ENCODE measurements at regions not wholly inside any gene's neighbourhood (a gene's known extent, or its start where the extent isn't known, plus 50 kb on each side); places are given as distances from the start of the nearest gene placed in this dataset.
"Not testable (repeated sequence)": the region's sequence is repeated elsewhere in the genome, so short reads cannot be mapped to it uniquely, and the experiment has no call there.

GRCh38 chr3:177647341-177647740 is 450.1 kb upstream of the TBL1XR1 start:
- Histone ChIP-seq H3K27ac (no peak overlapping the region), H3K4me1 (no peaks in the 10 kb centered on the region), H3K36me3 (no peaks in the 10 kb centered on the region), H3K27me3 (no peaks in the 10 kb centered on the region), H3K9me3 (no peaks in the 10 kb centered on the region), H3K4me3 (no peak overlapping the region)
- WGBS = 85% methylated on average over 3 of the region's 3 CpGs
- DNase-seq (ENCODE audit: low spot score in 2 of 2) = no peak
- no peak for TF ChIP-seq POLR2A (IDR thresholded peaks at IDR 0.05)
- TF ChIP-seq POLR2AphosphoS5 (IDR thresholded peaks at IDR 0.05) = no peak
- TF ChIP-seq EP300 (IDR thresholded peaks at IDR 0.05) = no peak
- TF ChIP-seq CTCF (IDR thresholded peaks at IDR 0.05) = no peak

- no peak for TF ChIP-seq EP300 (IDR thresholded peaks at IDR 0.05)
Measured at GRCh38 chr3:177647876-177648275, 450.6 kb upstream of the TBL1XR1 start.

GRCh38 chr3:177652556-177653291 is 455.4 kb upstream of the TBL1XR1 start:
- WGBS = 91% methylated on average over 5 of the region's 5 CpGs
- no peaks in the 10 kb centered on the region for H3K36me3 ChIP-seq
- H3K4me1 ChIP-seq = peaks cover 8% of the 10 kb centered on the region
- DNase-seq (ENCODE audit: low spot score in 2 of 2) = no peak
- H3K4me3 ChIP-seq = no peak overlapping the region
- H3K27me3 ChIP-seq = no peaks in the 10 kb centered on the region
- H3K9me3 ChIP-seq = no peaks in the 10 kb centered on the region
- H3K27ac ChIP-seq = no peak overlapping the region
- TF ChIP-seq CTCF (IDR thresholded peaks at IDR 0.05) = no peak
- TF ChIP-seq POLR2A (IDR thresholded peaks at IDR 0.05) = no peak
- TF ChIP-seq EP300 (IDR thresholded peaks at IDR 0.05) = no peak
- TF ChIP-seq POLR2AphosphoS5 (IDR thresholded peaks at IDR 0.05) = no peak

More at GRCh38 chr3:177647876-177648275, 450.6 kb upstream of the TBL1XR1 start:
- H3K9me3 ChIP-seq = no peaks in the 10 kb centered on the region
- no peak overlapping the region for H3K4me3 ChIP-seq
- no peaks in the 10 kb centered on the region for H3K36me3 ChIP-seq
- 61% methylated on average over 4 of the region's 4 CpGs for WGBS
- no peaks in the 10 kb centered on the region for H3K27me3 ChIP-seq
- H3K27ac ChIP-seq = no peak overlapping the region
- DNase-seq (ENCODE audit: low spot score in 2 of 2) = no peak
- H3K4me1 ChIP-seq = no peaks in the 10 kb centered on the region

GRCh38 chr3:177657243-177657642 is 460.0 kb upstream of the TBL1XR1 start:
- TF ChIP-seq CTCF (IDR thresholded peaks at IDR 0.05) (no peak), POLR2AphosphoS5 (IDR thresholded peaks at IDR 0.05) (no peak), EP300 (IDR thresholded peaks at IDR 0.05) (no peak), POLR2A (IDR thresholded peaks at IDR 0.05) (no peak)
- H3K27ac ChIP-seq = peak overlapping the region; percentile 55
- no peaks in the 10 kb centered on the region for H3K27me3 ChIP-seq
- WGBS = 49% methylated on average over 4 of the region's 4 CpGs
- no peak for DNase-seq (ENCODE audit: low spot score in 2 of 2)
- no peak overlapping the region for H3K4me3 ChIP-seq
- H3K36me3 ChIP-seq = no peaks in the 10 kb centered on the region
- H3K9me3 ChIP-seq = no peaks in the 10 kb centered on the region
- H3K4me1 ChIP-seq = peaks cover 18% of the 10 kb centered on the region

- H3K4me3 ChIP-seq = no peak overlapping the region
- H3K4me1 ChIP-seq = peaks cover 18% of the 10 kb centered on the region
- peak overlapping the region; percentile 55 for H3K27ac ChIP-seq
- H3K36me3 ChIP-seq = no peaks in the 10 kb centered on the region
- H3K27me3 ChIP-seq = no peaks in the 10 kb centered on the region
- no peak for TF ChIP-seq CTCF (IDR thresholded peaks at IDR 0.05)
- TF ChIP-seq EP300 (IDR thresholded peaks at IDR 0.05) = no peak
- no peak for TF ChIP-seq POLR2A (IDR thresholded peaks at IDR 0.05)
- no peak for TF ChIP-seq POLR2AphosphoS5 (IDR thresholded peaks at IDR 0.05)
- DNase-seq (ENCODE audit: low spot score in 2 of 2) = no peak
- no peaks in the 10 kb centered on the region for H3K9me3 ChIP-seq
Measured at GRCh38 chr3:177658354-177658753, 461.1 kb upstream of the TBL1XR1 start.

GRCh38 chr3:177664380-177665103 is 467.3 kb upstream of the TBL1XR1 start:
- WGBS = 93% methylated on average over 5 of the region's 17 CpGs
- H3K4me1 ChIP-seq; DNase-seq (ENCODE audit: low spot score in 2 of 2); H3K36me3 ChIP-seq; H3K27me3 ChIP-seq; H3K9me3 ChIP-seq; H3K4me3 ChIP-seq; H3K27ac ChIP-seq: not testable (repeated sequence)
